Ectodermal cell (in vitro differentiated cells): ENCODE measurements at regions not wholly inside any gene's neighbourhood (a gene's known extent, or its start where the extent isn't known, plus 50 kb on each side); places are given as distances from the start of the nearest gene placed in this dataset.

ENCODE experiments used
- H3K27ac ChIP-seq: 2 replicates; pipeline ENCODE4 v1.7.0; 2013; ENCODE audit warnings: mild to moderate bottlenecking, low read depth, low read length; ENCODE audit not compliant: insufficient read depth, poor library complexity, severe bottlenecking
- H3K27me3 ChIP-seq: 2 replicates; pipeline ENCODE4 v1.7.0; 2013; ENCODE audit warnings: mild to moderate bottlenecking, low read length; ENCODE audit not compliant: insufficient read depth, control insufficient read depth, poor library complexity, severe bottlenecking
- H3K36me3 ChIP-seq: one replicate; pipeline ENCODE4 v1.7.0; 2013; ENCODE audit warnings: low read length; ENCODE audit not compliant: control insufficient read depth, insufficient read depth
- H3K4me1 ChIP-seq: one replicate; pipeline ENCODE4 v1.7.0; 2013; ENCODE audit warnings: low read length; ENCODE audit not compliant: control insufficient read depth, insufficient read depth
- H3K4me3 ChIP-seq: 2 replicates; pipeline ENCODE4 v1.7.0; 2013; ENCODE audit warnings: low read depth, low read length, control low read depth; ENCODE audit not compliant: insufficient read depth
- H3K9me3 ChIP-seq: 2 replicates; pipeline ENCODE4 v1.7.0; 2013; ENCODE audit warnings: mild to moderate bottlenecking, low read length, moderate library complexity; ENCODE audit not compliant: control insufficient read depth
- WGBS, 2 experiments: methylation state at CpG; one replicate each; pipeline ENCODE4 v1.1.7; 2013; ENCODE audit warnings: missing lambda C conversion rate in 2 of 2; 5-methylcytosine and 5-hydroxymethylcytosine counted together

- Histone ChIP-seq H3K27ac (no peak overlapping the region), H3K4me3 (no peak overlapping the region), H3K9me3 (no peaks in the 10 kb centered on the region), H3K36me3 (no peaks in the 10 kb centered on the region), H3K4me1 (no peaks in the 10 kb centered on the region), H3K27me3 (no peaks in the 10 kb centered on the region)
- WGBS, 2 experiments: 96 to 100% methylated on average over 3 of the region's 3 CpGs
These were observed 162.6 kb upstream of the FN1 start for GRCh38 chr2:215598376-215598975.

DNA sequence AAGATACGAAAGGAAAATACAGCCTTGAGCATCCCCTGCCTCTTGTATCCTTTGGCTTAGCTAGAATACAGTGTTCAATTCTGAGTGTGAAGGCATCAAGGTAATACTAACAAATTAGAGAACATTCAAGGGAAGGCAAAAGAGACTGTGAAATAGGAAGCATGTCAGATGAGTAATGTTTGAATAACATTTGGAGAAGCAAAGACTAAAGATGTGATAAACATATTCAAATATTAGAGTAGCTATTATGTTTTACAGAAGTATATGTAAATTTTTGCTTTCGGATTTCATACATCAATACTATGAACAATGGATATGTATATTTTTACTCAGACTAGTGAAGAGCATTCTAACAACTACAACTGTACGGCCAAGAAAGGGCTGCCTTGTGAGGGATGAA, 161.7 kb upstream of the FN1 start:
- Histone ChIP-seq H3K27me3 (no peaks in the 10 kb centered on the region), H3K4me1 (no peaks in the 10 kb centered on the region), H3K36me3 (no peaks in the 10 kb centered on the region), H3K4me3 (no peak overlapping the region), H3K9me3 (no peaks in the 10 kb centered on the region), H3K27ac (no peak overlapping the region)
- 98 to 100% methylated on average over 1 to 2 of the region's 3 CpGs for WGBS, 2 experiments

DNA sequence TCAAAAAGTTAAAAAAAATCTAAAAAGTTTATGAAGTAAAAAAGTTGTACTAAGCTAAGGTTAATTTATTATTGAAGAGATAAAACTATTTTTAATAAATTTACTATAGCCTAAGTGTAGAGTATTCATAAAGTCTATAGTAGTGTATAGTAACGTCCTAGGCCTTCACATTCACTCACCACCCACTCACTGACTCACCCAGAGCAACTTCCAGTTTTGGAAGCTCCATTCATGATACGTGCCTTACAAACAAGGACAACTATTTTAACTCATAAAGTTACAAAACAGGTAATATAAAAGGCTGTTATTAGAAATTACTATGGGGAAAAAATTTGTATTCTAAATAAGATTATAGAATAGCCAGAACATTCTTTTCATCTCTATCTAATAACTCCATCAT, 158.9 kb upstream of the FN1 start:
- Histone ChIP-seq H3K4me3 (no peak overlapping the region), H3K27ac (no peak overlapping the region), H3K36me3 (no peaks in the 10 kb centered on the region), H3K9me3 (no peaks in the 10 kb centered on the region), H3K4me1 (no peaks in the 10 kb centered on the region), H3K27me3 (no peaks in the 10 kb centered on the region)
- WGBS, 2 experiments: 92% methylated on average over 2 of the region's 2 CpGs; no CpG with 5 or more reads in 1 of the 2 experiments

DNA sequence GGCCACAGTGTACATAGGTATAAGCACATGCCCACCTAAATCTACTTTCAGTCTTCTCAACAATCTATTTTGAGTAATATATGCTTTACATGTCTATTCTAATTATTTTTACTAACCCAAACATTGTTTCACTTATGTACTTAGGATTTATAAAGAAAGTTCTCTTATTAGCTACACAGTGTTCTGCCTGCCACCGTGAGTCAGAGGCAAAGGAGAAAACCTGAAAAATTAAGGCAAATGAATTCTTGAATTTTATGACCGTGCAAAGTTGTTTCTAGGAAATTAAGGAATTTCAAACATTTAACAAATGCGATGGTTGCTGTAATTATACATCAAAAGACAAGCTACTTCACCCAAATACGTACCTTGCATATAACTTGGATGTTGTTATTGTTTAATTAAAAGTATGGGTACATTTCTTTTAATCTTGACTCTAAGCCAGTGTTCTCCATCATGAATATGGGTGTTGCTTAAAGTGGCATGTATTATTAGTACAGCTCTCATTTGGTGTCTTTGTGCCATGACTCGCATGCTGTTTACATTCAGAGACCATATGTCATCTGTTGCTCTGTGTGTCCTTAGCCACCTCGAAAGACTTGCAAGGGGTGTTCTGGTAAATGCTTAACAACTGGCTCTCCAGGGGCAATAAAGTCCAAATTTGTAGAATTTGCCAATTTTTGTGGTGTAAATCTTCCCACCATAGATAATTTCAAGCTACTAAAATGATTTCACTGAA, 154.3 kb upstream of the FN1 start:
- no peaks in the 10 kb centered on the region for H3K27me3 ChIP-seq
- H3K4me1 ChIP-seq: no peaks in the 10 kb centered on the region
- no peak overlapping the region for H3K27ac ChIP-seq
- no peak overlapping the region for H3K4me3 ChIP-seq
- H3K9me3 ChIP-seq: no peaks in the 10 kb centered on the region
- no peaks in the 10 kb centered on the region for H3K36me3 ChIP-seq
- WGBS, 2 experiments: 98% methylated on average over 4 to 5 of the region's 6 CpGs

DNA sequence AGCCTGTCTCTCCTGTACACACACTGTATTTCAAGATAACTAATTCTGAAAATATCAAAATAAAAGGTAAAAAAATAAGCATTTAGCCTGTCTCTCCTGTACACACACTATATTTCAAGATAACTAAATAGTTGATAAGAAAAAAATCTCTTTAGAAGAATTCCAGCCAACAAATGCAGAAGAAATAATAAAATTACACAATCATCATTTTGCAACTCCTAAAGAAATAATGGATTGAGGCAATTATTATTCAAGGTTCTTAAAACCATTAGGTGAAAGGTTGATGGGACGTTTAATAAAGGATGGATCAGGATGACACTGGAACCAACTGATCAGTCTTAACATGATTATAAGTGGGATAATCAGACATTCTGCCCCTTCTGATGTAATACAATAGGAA, 148.0 kb upstream of the FN1 start:
- Histone ChIP-seq H3K36me3 (no peaks in the 10 kb centered on the region), H3K4me3 (no peak overlapping the region), H3K4me1 (no peaks in the 10 kb centered on the region), H3K27ac (no peak overlapping the region), H3K9me3 (no peaks in the 10 kb centered on the region), H3K27me3 (no peaks in the 10 kb centered on the region)
- WGBS, 2 experiments: 89 to 95% methylated on average over 1 of the region's 1 CpG

- no peak overlapping the region for H3K4me3 ChIP-seq
- H3K27ac ChIP-seq: no peak overlapping the region
- H3K36me3 ChIP-seq: no peaks in the 10 kb centered on the region
- 55 to 64% methylated on average over 3 of the region's 3 CpGs for whole genome bisulfite sequencing, 2 experiments
- H3K4me1 ChIP-seq: no peaks in the 10 kb centered on the region
- H3K27me3 ChIP-seq: no peaks in the 10 kb centered on the region
- H3K9me3 ChIP-seq: no peaks in the 10 kb centered on the region
These were observed 143.9 kb upstream of the FN1 start for GRCh38 chr2:215579809-215580208.

GRCh38 chr2:215577356-215577755, 141.5 kb upstream of the FN1 start:
- H3K4me1 ChIP-seq: no peaks in the 10 kb centered on the region
- no peak overlapping the region for H3K27ac ChIP-seq
- no peaks in the 10 kb centered on the region for H3K27me3 ChIP-seq
- no peaks in the 10 kb centered on the region for H3K9me3 ChIP-seq
- no peaks in the 10 kb centered on the region for H3K36me3 ChIP-seq
- no peak overlapping the region for H3K4me3 ChIP-seq

DNA sequence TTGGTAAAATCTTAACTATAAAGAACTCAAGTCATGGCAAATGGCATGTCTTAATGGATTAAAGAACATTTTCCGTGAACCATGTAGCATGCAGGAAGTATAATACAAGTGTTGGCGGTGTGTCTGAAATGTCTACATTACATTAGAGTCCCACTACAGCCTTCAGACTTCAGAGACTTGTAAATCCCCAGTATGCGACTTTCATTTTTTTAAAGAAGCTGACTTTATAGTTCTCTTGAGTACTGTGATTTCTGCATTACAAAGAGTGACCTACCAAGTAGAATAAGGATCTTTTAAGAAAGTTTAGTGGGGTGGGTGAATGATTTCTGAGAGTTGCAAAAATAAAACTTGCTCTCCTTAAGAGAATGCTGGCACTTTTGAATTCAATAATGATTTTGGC, 140.7 kb upstream of the FN1 start:
- WGBS, 2 experiments: 85 to 88% methylated on average over 2 to 3 of the region's 3 CpGs
- H3K9me3 ChIP-seq: no peaks in the 10 kb centered on the region
- no peak overlapping the region for H3K4me3 ChIP-seq
- H3K27me3 ChIP-seq: no peaks in the 10 kb centered on the region
- no peaks in the 10 kb centered on the region for H3K4me1 ChIP-seq
- H3K27ac ChIP-seq: no peak overlapping the region
- no peaks in the 10 kb centered on the region for H3K36me3 ChIP-seq

DNA sequence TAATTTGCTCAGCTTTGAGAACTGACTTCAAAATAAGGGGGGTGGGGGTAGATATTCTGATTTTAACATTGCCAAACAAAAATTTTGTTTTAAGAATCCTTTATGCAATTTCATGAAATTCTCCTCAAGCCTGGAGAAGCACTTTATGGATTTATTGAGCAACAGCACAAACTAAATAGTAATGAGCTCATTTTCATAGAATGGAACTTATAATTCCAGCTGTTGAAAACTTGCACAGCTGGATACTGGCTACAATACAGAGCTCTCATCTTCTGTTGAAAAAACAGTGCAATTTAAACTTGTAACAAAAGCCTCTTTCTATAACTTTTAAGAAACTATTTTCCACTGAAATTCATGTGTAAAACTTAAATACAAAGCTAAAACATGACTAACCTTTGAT, 137.6 kb upstream of the FN1 start:
- Histone ChIP-seq H3K4me1 (no peaks in the 10 kb centered on the region), H3K9me3 (no peaks in the 10 kb centered on the region), H3K27me3 (no peaks in the 10 kb centered on the region), H3K36me3 (no peaks in the 10 kb centered on the region), H3K27ac (no peak overlapping the region), H3K4me3 (no peak overlapping the region)

DNA sequence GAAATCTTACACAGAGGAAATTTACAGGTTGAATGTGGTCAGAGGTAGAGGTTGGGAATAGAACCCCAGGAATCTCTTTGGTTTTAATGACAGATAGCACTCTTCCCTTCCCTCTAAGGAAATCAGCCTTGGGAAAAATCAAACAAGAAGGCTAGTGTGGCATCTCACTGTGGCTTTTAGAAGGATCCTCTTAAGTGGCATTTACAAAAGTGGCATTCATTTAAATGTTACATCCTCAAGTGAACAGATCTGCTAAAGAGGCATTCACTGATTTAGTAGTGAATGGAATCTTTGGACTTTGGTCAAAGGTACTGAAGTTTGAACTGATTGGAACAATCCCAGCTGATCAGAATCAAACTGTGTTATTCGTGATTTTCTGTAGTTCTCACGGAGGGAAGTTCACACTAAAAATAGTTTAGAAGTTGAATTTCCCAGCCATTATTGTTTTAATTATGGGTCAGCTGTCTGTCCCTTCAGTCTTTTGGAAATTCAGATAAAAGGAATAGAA, 136.5 kb upstream of the FN1 start:
- H3K4me1 ChIP-seq: no peaks in the 10 kb centered on the region
- no peak overlapping the region for H3K27ac ChIP-seq
- H3K9me3 ChIP-seq: no peaks in the 10 kb centered on the region
- no peak overlapping the region for H3K4me3 ChIP-seq
- 86 to 100% methylated on average over 2 of the region's 2 CpGs for WGBS, 2 experiments
- no peaks in the 10 kb centered on the region for H3K27me3 ChIP-seq
- H3K36me3 ChIP-seq: no peaks in the 10 kb centered on the region
